Right ventricle myocardium inferior (tissue), 1 donor: ENCODE measurements at regions not wholly inside any gene's neighbourhood (a gene's known extent, or its start where the extent isn't known, plus 50 kb on each side); places are given as distances from the start of the nearest gene placed in this dataset.
A peak's percentile ranks its signal among the peaks of the same experiment; 100 is the strongest.
"Not testable (repeated sequence)": the region's sequence is repeated elsewhere in the genome, so short reads cannot be mapped to it uniquely, and the experiment has no call there.

ENCODE experiments used
- ATAC-seq: fragments of 200-7000 bp; cut with Tn5 transposase; one replicate; pipeline ENCODE4 v1.9.1; 2020; ENCODE audit warnings: mild to moderate bottlenecking, moderate library complexity
- DNase-seq: peaks from one replicate; pipeline ENCODE4 v3.0.0; 2021; ENCODE audit errors: missing footprints
- intact Hi-C: fragments of 100-400 bp; cut with DNase I; formaldehyde crosslinking; loops from one replicate; pipeline ENCODE4 v1.11.0; 2022
- donor health status: DM: no; HTN: yes; CAD: no; lungs with severe emphysema.

- ATAC-seq: no peak
- intact Hi-C loops: no loop called here
- DNase-seq: no peak
These were observed 85.2 kb downstream of the FDX1 start for GRCh38 chr11:110514967-110515366.

GRCh38 chr11:110517381-110517780 lies 87.6 kb downstream of the FDX1 start:
- ATAC-seq, intact Hi-C loops: not testable (repeated sequence)
- peak; percentile 56 for DNase-seq

GRCh38 chr11:110518809-110519514 lies 89.2 kb downstream of the FDX1 start:
- ATAC-seq (no peak), DNase-seq (no peak)
- intact Hi-C loops: no loop called here

GRCh38 chr11:110519796-110520195 lies 90.0 kb downstream of the FDX1 start:
- ATAC-seq (no peak), DNase-seq (no peak)
- intact Hi-C loops: no loop called here

GRCh38 chr11:110522471-110522870 lies 92.7 kb downstream of the FDX1 start:
- ATAC-seq (no peak), DNase-seq (no peak)
- intact Hi-C loops: no loop called here

GRCh38 chr11:110524238-110524637 lies 94.5 kb downstream of the FDX1 start:
- no peak for ATAC-seq
- no peak for DNase-seq
- intact Hi-C loops: no loop called here

GRCh38 chr11:110525883-110526282 lies 96.1 kb downstream of the FDX1 start:
- ATAC-seq (no peak), DNase-seq (no peak)
- intact Hi-C loops: no loop called here

- intact Hi-C loops: no loop called here
- DNase-seq: no peak
- ATAC-seq: no peak
These were observed 96.6 kb downstream of the FDX1 start for GRCh38 chr11:110526323-110526722.
